ENCODE measurements at regions not wholly inside any gene's neighbourhood (a gene's known extent, or its start where the extent isn't known, plus 50 kb on each side); places are given as distances from the start of the nearest gene placed in this dataset.

DNA sequence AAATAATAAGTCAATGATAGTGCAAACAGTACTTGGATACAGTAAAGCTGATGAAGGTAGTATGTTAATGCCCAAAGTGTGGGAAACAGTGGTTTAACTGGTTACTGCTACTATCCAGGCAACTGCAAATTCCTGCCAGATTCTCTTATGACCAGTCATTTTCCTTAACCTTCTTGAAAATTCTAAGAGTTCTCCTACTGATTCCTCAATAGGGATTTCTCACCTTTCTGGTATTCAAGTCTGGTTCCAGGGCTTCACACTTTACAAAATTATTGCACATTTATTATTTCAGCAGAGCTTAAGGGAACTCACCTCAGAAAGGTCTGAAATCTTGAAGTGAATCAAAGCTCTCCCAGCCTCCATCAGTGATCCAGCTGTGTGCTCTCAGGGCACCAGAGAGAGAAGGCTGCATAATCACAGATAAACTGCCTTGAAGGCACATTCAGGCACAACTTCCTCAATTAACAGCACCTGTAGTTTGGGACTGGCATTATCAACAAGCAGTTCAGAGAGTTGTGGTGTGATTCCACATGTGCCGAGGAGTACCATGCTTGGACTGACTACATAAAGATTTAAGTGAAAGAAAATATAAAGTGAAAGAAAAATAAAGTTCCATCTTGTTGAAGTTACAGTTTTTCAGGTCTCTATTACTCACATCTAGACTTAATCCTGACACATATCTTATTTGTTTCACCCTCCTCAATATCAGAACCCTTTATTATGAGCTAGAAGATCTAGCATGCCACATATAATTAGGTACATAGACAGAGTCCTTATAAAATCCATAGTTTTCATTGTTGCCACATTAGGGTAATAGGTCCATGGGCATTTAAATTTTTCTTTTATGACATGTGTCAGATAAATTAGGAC is 59.5 kb upstream of the TIPARP start:
- TF ChIP-seq, protein P1, sequence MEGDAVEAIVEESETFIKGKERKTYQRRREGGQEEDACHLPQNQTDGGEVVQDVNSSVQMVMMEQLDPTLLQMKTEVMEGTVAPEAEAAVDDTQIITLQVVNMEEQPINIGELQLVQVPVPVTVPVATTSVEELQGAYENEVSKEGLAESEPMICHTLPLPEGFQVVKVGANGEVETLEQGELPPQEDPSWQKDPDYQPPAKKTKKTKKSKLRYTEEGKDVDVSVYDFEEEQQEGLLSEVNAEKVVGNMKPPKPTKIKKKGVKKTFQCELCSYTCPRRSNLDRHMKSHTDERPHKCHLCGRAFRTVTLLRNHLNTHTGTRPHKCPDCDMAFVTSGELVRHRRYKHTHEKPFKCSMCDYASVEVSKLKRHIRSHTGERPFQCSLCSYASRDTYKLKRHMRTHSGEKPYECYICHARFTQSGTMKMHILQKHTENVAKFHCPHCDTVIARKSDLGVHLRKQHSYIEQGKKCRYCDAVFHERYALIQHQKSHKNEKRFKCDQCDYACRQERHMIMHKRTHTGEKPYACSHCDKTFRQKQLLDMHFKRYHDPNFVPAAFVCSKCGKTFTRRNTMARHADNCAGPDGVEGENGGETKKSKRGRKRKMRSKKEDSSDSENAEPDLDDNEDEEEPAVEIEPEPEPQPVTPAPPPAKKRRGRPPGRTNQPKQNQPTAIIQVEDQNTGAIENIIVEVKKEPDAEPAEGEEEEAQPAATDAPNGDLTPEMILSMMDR (IDR thresholded peaks at IDR 0.05), result no peak
- no peak for TF ChIP-seq POLR2A (IDR thresholded peaks at IDR 0.05)
